ENCODE measurements at regions not wholly inside any gene's neighbourhood (a gene's known extent, or its start where the extent isn't known, plus 50 kb on each side); places are given as distances from the start of the nearest gene placed in this dataset.

DNA sequence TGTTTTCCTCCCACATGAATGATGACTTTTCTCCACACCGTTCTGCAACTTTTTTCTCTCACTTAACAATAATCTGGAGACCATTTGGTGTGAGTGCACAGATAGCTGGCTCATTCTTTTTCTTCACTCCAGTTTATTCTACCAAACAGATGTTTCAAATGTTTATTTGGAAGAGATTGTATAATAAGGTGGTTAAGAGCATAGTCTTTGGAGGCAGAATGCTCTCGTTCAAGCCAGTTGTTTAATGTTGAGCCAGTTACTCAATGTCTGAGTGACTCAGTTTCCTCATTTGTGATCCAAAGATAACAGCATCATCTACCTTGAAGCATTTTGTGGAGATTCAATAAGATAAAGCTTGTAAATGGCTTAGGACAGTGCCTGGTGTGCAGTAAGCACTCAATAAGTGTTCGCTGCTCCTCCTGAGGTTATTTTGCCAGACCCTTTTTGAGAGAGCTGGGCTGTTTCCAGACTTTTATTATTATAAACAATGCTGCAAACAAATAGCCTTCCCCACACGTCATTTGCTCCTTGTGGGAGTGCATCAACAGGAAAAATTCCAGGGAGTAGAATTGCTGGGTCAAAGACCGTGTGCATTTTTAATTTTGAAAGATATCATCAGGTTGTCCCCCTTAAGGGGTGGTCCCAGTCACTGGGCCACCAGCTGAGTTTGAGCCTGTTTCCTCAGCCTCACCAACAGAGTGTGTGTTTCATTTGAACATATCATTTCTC, 70.6 kb downstream of the VEGFA start:
- DNase-seq: no peak

GRCh38 chr6:43838276-43839036, 68.4 kb downstream of the VEGFA start:
- no peak for DNase-seq

DNA sequence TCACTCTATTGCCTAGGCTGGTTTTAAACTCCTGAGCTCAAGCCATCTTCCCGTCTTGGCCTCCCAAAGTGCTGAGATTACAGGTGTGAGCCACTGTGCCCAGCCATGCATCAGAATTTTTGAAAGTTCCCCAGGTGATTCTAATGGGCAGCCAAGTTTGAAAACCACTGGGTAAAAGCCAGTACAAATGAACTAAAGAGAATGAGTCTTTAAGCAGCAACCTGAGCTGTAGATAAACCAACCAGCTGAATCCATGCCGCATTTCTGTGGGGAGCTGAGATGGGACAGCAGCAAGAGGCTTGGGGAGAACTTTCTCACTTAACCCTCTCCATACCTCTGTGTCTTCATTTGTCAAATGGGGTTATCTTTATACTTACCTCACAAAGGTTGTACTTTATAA, 67.5 kb downstream of the VEGFA start:
- no peak for DNase-seq

DNA sequence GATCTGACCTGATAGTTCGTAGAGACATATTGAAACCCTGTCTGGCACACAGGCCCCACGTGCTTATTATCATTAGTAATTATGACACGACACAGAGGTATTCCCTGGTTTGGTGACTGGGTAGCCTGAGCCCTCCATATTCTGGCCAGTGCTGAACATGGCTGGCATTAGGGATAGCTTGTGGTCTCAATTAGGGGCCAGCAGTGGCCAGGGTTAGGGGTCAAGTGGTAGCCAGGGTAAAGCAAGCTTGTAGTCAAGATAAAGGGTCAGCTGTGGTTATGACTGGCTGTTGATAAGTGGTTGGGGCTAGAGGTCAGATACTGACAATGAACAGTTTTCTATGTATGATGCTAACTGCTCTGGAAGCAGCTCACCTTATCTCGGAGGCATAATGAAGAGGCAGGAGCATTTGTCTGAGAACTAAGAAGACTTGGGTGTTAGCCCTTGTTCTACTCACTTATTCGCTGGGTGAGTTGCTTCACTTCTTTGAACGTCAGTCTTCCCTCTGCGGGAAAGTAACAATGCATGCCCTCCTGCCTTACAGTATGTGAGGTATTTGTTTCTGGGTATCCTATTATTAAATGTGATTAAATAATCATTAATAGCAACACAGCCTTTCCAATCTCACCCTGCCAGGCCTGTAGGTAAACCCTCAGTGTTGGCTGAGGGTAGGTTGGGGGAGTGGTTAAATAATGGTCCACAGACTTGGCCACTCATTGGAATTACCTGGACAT, 66.7 kb downstream of the VEGFA start:
- DNase-seq: no peak

All from CD4-positive, alpha-beta T cell treated with Interleukin-10 for 1 hour (primary cell).